ENCODE measurements at regions not wholly inside any gene's neighbourhood (a gene's known extent, or its start where the extent isn't known, plus 50 kb on each side); places are given as distances from the start of the nearest gene placed in this dataset.

DNA sequence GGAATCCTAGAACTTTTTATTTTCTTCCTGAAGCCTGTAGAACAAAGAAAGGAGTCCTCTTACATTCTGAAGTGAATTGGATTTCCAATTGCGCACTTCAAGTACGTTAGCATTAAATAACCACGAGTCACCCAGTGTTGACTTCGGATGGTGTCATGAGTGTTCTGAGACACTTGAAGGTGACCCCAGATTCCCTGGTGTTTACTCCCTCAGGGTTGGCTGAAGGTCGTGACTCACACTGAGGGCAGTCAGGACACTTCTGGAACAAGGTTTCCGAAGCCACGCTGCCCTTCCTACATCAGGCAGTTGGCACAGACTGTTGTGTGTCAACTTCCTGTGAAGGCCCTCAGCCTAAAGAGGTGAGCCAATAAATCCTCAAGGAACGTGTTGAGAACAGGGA, 186.6 kb upstream of the CELF2 start:
- no peaks in the 10 kb centered on the region for H3K4me1 Mint-ChIP-seq (ENCODE audit: low read depth, unreplicated experiment)
- H3K36me3 Mint-ChIP-seq (ENCODE audit: unreplicated experiment) = peaks cover 4% of the 10 kb centered on the region
- H3K27me3 Mint-ChIP-seq (ENCODE audit: unreplicated experiment) = peaks cover 3% of the 10 kb centered on the region
- no peak overlapping the region for H3K4me3 Mint-ChIP-seq (ENCODE audit: unreplicated experiment)
- peaks cover 4% of the 10 kb centered on the region for H3K9me3 Mint-ChIP-seq (ENCODE audit: unreplicated experiment)
- TF ChIP-seq, protein P1, sequence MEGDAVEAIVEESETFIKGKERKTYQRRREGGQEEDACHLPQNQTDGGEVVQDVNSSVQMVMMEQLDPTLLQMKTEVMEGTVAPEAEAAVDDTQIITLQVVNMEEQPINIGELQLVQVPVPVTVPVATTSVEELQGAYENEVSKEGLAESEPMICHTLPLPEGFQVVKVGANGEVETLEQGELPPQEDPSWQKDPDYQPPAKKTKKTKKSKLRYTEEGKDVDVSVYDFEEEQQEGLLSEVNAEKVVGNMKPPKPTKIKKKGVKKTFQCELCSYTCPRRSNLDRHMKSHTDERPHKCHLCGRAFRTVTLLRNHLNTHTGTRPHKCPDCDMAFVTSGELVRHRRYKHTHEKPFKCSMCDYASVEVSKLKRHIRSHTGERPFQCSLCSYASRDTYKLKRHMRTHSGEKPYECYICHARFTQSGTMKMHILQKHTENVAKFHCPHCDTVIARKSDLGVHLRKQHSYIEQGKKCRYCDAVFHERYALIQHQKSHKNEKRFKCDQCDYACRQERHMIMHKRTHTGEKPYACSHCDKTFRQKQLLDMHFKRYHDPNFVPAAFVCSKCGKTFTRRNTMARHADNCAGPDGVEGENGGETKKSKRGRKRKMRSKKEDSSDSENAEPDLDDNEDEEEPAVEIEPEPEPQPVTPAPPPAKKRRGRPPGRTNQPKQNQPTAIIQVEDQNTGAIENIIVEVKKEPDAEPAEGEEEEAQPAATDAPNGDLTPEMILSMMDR (IDR thresholded peaks at IDR 0.05; ENCODE audit: partially characterized antibody, unreplicated experiment) = no peak
- H3K27ac Mint-ChIP-seq (ENCODE audit: unreplicated experiment) = no peak overlapping the region
- DNase-seq = no peak

DNA sequence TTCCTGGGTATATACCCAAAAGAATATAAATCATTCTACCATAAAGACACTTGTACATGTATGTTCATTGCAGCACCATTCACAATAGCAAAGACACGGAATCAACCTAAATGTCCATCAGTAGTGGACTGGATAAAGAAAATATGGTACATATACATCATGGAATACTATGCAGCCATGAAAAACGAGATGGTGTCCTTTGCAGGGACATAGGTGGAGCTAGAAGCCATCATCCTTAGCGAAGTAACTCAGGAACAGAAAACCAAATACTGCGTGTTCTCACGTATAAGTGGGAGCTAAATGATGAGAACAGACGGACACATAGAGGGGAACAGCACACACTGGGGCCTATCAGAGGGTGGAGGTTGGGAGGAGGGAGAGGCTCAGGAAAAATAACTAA, 183.7 kb upstream of the CELF2 start:
- Mint-ChIP-seq H3K9me3 (ENCODE audit: unreplicated experiment) (peaks cover 4% of the 10 kb centered on the region), H3K4me1 (ENCODE audit: low read depth, unreplicated experiment) (no peaks in the 10 kb centered on the region), H3K4me3 (ENCODE audit: unreplicated experiment) (no peak overlapping the region), H3K36me3 (ENCODE audit: unreplicated experiment) (peaks cover 5% of the 10 kb centered on the region), H3K27ac (ENCODE audit: unreplicated experiment) (no peak overlapping the region), H3K27me3 (ENCODE audit: unreplicated experiment) (peaks cover 4% of the 10 kb centered on the region)
- no peak for DNase-seq
- TF ChIP-seq, protein P1 (IDR thresholded peaks at IDR 0.05; ENCODE audit: partially characterized antibody, unreplicated experiment) = no peak

GRCh38 chr10:10844251-10844650, 173.4 kb upstream of the CELF2 start:
- no peak for DNase-seq
- TF ChIP-seq, protein P1 (IDR thresholded peaks at IDR 0.05; ENCODE audit: partially characterized antibody, unreplicated experiment) = no peak
- Mint-ChIP-seq H3K4me3 (ENCODE audit: unreplicated experiment) (no peak overlapping the region), H3K27me3 (ENCODE audit: unreplicated experiment) (no peaks in the 10 kb centered on the region), H3K4me1 (ENCODE audit: low read depth, unreplicated experiment) (peaks cover 23% of the 10 kb centered on the region), H3K27ac (ENCODE audit: unreplicated experiment) (no peak overlapping the region), H3K9me3 (ENCODE audit: unreplicated experiment) (no peaks in the 10 kb centered on the region), H3K36me3 (ENCODE audit: unreplicated experiment) (peaks cover 7% of the 10 kb centered on the region)

GRCh38 chr10:10845185-10845584, 172.5 kb upstream of the CELF2 start:
- TF ChIP-seq, protein P1 (IDR thresholded peaks at IDR 0.05; ENCODE audit: partially characterized antibody, unreplicated experiment) = no peak
- no peak overlapping the region for H3K4me3 Mint-ChIP-seq (ENCODE audit: unreplicated experiment)
- peaks cover 23% of the 10 kb centered on the region for H3K4me1 Mint-ChIP-seq (ENCODE audit: low read depth, unreplicated experiment)
- H3K9me3 Mint-ChIP-seq (ENCODE audit: unreplicated experiment) = no peaks in the 10 kb centered on the region
- no peaks in the 10 kb centered on the region for H3K27me3 Mint-ChIP-seq (ENCODE audit: unreplicated experiment)
- no peaks in the 10 kb centered on the region for H3K36me3 Mint-ChIP-seq (ENCODE audit: unreplicated experiment)
- no peak overlapping the region for H3K27ac Mint-ChIP-seq (ENCODE audit: unreplicated experiment)
- no peak for DNase-seq

DNA sequence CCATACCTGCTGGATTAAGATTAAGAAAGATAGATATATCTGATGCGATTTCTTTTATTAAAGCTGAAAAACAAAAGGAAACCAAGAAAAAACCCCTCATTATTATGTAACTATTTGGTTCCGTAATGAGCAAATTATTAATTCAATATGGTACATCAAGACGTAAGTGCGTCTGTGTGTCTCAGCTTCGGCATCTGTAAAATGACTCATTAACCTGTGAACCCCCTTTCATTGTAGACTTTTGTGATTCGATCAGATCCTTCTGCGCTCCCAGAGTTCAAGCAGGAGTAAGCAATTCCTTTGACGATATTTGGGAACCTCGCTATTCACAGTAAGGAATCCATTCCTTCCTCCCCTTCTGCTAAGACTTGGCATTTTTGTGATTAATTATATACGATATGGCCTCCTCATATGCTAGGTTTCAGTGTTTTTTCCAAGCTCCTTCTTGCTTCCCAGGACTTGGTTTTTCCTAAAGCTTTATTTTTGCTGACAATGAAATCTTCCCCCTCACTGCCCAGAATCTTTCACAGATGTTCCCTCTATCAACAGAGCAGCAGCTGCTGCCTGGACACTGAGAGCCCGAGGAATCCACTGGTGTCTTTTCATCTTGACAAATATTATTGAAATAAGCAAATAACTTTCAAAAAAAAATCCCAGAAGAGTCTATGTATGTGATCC, 171.7 kb upstream of the CELF2 start:
- H3K36me3 Mint-ChIP-seq (ENCODE audit: unreplicated experiment) = no peaks in the 10 kb centered on the region
- TF ChIP-seq, protein P1 (IDR thresholded peaks at IDR 0.05; ENCODE audit: partially characterized antibody, unreplicated experiment) = no peak
- peak overlapping the region; percentile 67 for H3K27ac Mint-ChIP-seq (ENCODE audit: unreplicated experiment)
- H3K4me1 Mint-ChIP-seq (ENCODE audit: low read depth, unreplicated experiment) = peaks cover 23% of the 10 kb centered on the region
- H3K27me3 Mint-ChIP-seq (ENCODE audit: unreplicated experiment) = no peaks in the 10 kb centered on the region
- no peak for DNase-seq
- H3K9me3 Mint-ChIP-seq (ENCODE audit: unreplicated experiment) = no peaks in the 10 kb centered on the region
- H3K4me3 Mint-ChIP-seq (ENCODE audit: unreplicated experiment) = peak overlapping the region; percentile 53
